NT2/D1 (cell line): ENCODE measurements at regions not wholly inside any gene's neighbourhood (a gene's known extent, or its start where the extent isn't known, plus 50 kb on each side); places are given as distances from the start of the nearest gene placed in this dataset.

ENCODE experiments used
- DNase-seq: peaks from one replicate; pipeline ENCODE4 v3.0.0-alpha.2; 2011; ENCODE audit warnings: low read depth, low spot score
- H3K27me3 ChIP-seq: 2 replicates; pipeline ENCODE4 v1.6.0; 2011; ENCODE audit warnings: mild to moderate bottlenecking; ENCODE audit not compliant: insufficient read length, insufficient read depth
- H3K36me3 ChIP-seq: 2 replicates; pipeline ENCODE4 v1.6.1; 2011; ENCODE audit warnings: mild to moderate bottlenecking, low read length, mixed read lengths; ENCODE audit not compliant: insufficient read depth, insufficient read length
- H3K4me1 ChIP-seq: 2 replicates; pipeline ENCODE4 v1.5.1; 2011; ENCODE audit not compliant: insufficient read depth, insufficient read length
- H3K4me3 ChIP-seq: 2 replicates; pipeline ENCODE4 v1.5.1; 2011; ENCODE audit warnings: low read depth; ENCODE audit not compliant: insufficient read length
- H3K9ac ChIP-seq: 2 replicates; pipeline ENCODE4 v1.6.0; 2011; ENCODE audit warnings: low read depth; ENCODE audit not compliant: insufficient read length
- H3K9me3 ChIP-seq: 2 replicates; pipeline ENCODE4 v1.5.1; 2011; ENCODE audit warnings: mild to moderate bottlenecking, low read length; ENCODE audit not compliant: insufficient read depth
- SUZ12 ChIP-seq: IDR thresholded peaks from 2 replicates; pipeline ENCODE4 v1.6.1; 2011; ENCODE audit not compliant: insufficient read length, insufficient read depth; ENCODE audit errors: extremely low read depth
- YY1 ChIP-seq: IDR thresholded peaks from 2 replicates; pipeline ENCODE4 v1.6.1; 2011; ENCODE audit not compliant: insufficient read length, insufficient read depth
- ZNF274 ChIP-seq: IDR thresholded peaks from 2 replicates; pipeline ENCODE4 v1.6.1; 2011; ENCODE audit warnings: mild to moderate bottlenecking, low read depth, low read length

DNA sequence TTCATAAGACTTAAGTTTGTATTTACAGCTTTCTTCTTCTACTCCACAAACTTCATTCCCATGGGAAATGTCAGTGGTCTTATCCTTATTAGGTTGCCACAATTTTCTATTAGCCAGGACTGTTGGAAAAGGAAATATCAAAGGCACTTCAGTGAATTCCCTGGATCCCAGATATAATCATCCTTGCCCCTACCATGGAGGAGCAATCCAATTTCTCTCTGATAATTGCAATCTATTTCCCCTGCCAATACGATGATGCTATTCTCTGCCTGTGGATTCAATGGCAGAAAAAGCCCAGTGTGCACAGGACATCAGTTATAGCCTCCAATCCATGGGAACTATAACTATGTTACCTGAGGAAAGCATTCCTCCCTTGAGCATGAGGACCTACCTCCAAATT is 536.4 kb upstream of the UBE2E2 start:
- no peaks in the 10 kb centered on the region for H3K27me3 ChIP-seq
- H3K36me3 ChIP-seq = no peaks in the 10 kb centered on the region
- H3K9me3 ChIP-seq = no peaks in the 10 kb centered on the region
- no peak for TF ChIP-seq ZNF274
- no peak for TF ChIP-seq SUZ12
- TF ChIP-seq YY1 = no peak
- H3K4me1 ChIP-seq = no peaks in the 10 kb centered on the region
- H3K4me3 ChIP-seq = no peak overlapping the region
- no peak for DNase-seq
- no peak overlapping the region for H3K9ac ChIP-seq

DNA sequence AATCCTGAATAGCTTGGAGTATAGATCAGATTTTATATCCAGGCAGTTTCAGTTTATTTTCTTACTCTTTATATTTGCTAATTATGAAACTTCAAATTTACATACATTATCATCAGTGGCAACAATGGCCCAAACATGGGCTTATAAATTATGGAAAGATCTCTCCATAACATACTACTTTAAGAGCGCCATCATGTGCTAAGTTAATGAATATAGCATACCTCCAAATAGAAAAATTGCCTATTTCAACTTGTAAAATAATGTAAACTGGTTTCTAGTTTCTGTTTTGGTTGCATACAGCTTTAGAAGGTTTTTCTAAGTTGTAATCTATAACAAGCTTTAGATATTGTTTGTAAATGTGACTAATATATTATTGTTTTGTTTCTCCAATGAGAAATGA is 531.3 kb upstream of the UBE2E2 start:
- no peaks in the 10 kb centered on the region for H3K36me3 ChIP-seq
- no peak for TF ChIP-seq ZNF274
- no peak for TF ChIP-seq SUZ12
- no peak overlapping the region for H3K4me3 ChIP-seq
- DNase-seq = no peak
- no peak overlapping the region for H3K9ac ChIP-seq
- no peaks in the 10 kb centered on the region for H3K4me1 ChIP-seq
- H3K9me3 ChIP-seq = no peaks in the 10 kb centered on the region
- H3K27me3 ChIP-seq = no peaks in the 10 kb centered on the region

DNA sequence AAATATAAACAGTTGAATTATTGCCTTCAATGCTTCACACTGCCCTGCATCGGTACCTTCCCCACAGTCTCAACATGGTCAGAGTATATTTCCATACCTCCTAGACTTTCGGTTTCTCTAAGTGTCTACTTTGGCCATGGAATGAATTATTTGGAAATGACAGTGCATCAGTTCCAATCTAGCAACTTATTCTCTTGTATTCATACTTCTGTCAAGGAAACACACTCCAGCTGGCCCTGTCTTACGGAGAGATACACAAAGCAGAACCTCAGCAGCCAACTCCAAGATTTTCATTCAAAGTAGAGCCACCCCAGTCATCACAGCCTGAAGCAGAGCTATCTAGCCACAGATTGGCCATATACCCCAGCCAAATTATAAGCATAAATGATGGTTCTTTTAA is 518.4 kb upstream of the UBE2E2 start:
- DNase-seq = no peak
- H3K9me3 ChIP-seq = no peaks in the 10 kb centered on the region
- H3K9ac ChIP-seq = no peak overlapping the region
- TF ChIP-seq ZNF274 (no peak), YY1 (no peak), SUZ12 (no peak)
- no peaks in the 10 kb centered on the region for H3K27me3 ChIP-seq
- no peaks in the 10 kb centered on the region for H3K4me1 ChIP-seq
- no peak overlapping the region for H3K4me3 ChIP-seq
- no peaks in the 10 kb centered on the region for H3K36me3 ChIP-seq

DNA sequence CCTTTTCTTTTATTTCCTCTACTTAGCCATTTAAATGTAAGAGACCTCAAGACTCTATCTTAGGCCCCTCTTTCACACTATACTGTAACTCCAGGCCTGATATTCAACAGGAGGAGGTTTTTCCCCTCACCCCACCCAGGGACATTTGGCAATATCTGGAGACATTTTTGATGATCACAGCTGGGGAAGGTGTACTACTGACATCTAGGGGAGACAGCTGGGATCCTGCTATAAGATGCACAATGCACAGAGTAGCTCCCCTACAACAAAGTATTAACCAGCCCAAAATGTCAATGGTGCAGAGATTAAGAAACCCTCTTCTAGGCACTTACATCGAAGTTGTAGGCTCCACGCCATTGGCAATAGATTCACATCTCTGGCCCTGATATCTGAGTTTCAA is 517.5 kb upstream of the UBE2E2 start:
- Histone ChIP-seq H3K36me3 (no peaks in the 10 kb centered on the region), H3K9me3 (no peaks in the 10 kb centered on the region), H3K27me3 (no peaks in the 10 kb centered on the region), H3K4me1 (no peaks in the 10 kb centered on the region), H3K9ac (no peak overlapping the region), H3K4me3 (no peak overlapping the region)
- DNase-seq = no peak
- TF ChIP-seq YY1 = no peak
- TF ChIP-seq ZNF274 = no peak
- no peak for TF ChIP-seq SUZ12

DNA sequence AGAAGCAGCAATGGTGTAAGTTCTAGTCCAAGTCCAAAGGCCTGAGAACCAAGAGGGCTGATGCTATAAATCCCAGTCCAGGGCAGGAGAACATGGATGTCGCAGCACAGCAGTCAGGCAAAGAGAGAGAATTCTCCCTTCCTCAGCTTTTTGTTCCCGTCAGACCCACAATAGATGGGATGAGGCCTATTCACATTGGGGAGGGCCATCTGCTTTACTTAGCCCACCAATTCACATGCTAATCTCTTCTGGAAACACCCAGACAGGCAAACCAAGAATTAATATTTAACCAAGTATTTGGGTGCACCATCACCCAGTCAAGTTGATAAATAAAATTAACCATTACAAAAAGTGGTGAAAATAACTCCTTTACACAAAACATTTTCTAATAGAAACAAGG is 511.7 kb upstream of the UBE2E2 start:
- Histone ChIP-seq H3K36me3 (no peaks in the 10 kb centered on the region), H3K4me1 (no peaks in the 10 kb centered on the region), H3K9ac (no peak overlapping the region), H3K27me3 (no peaks in the 10 kb centered on the region), H3K4me3 (no peak overlapping the region), H3K9me3 (no peaks in the 10 kb centered on the region)
- TF ChIP-seq ZNF274 (no peak), YY1 (no peak), SUZ12 (no peak)
- DNase-seq = peak; percentile 46

DNA sequence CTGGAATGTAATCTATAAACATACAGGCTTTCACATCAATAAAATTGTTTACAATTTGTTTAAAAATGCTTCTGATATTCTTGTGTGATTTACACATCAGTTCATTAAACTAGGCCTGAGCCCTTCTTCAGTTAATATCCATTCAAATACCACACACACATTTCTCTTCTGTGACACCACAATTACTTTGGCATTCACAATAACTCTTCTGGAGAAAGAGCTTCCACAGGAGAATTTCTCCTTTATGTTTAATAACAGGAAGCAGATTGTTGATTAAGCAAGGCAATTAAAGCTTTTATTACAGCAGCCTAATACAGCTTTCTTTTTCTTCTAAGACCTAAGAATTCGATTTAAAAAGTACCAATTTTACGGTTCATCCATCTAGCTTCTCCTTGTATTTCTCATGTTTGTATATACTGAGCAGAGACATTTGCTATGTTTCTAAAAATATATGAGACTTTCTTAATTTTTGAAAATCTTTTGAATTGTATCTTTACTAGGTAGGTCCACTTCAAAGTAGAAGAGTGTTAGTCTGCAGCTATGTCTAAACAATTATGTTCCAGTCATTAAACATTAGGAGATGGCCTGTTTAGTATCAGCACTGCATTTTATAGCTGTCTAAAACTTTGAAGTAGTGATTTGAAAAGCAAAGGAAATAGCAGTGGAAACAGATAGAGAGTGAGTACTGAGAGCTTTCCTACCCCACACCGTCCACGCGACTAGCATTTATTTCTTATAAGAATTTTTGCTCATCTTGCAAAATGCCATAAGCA is 511.1 kb upstream of the UBE2E2 start:
- H3K36me3 ChIP-seq = no peaks in the 10 kb centered on the region
- no peaks in the 10 kb centered on the region for H3K4me1 ChIP-seq
- no peaks in the 10 kb centered on the region for H3K27me3 ChIP-seq
- no peak for TF ChIP-seq ZNF274
- TF ChIP-seq SUZ12 = no peak
- TF ChIP-seq YY1 = no peak
- H3K4me3 ChIP-seq = no peak overlapping the region
- no peaks in the 10 kb centered on the region for H3K9me3 ChIP-seq
- H3K9ac ChIP-seq = no peak overlapping the region
- no peak for DNase-seq

DNA sequence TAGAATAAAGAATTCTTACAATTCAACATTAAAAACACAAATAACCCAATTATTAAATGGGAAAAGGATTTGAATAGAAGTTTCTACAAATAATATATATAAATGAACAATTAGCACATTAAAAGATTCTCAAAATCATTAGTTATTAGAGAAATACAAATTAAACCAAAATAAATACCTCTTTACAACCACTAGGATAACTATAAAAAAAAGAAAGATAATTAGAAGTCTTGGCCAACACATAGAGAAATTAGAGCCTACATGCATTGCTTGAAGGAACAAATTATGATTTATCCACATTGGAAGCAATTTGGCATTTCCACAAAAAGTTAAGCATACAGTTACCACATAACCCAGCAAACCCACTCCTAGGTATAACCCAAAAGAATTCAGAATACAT is 502.3 kb upstream of the UBE2E2 start:
- Histone ChIP-seq H3K4me1 (no peaks in the 10 kb centered on the region), H3K36me3 (no peaks in the 10 kb centered on the region), H3K9me3 (no peaks in the 10 kb centered on the region), H3K4me3 (no peak overlapping the region), H3K27me3 (no peaks in the 10 kb centered on the region), H3K9ac (no peak overlapping the region)
- TF ChIP-seq SUZ12 (no peak), YY1 (no peak), ZNF274 (no peak)
- DNase-seq = no peak

DNA sequence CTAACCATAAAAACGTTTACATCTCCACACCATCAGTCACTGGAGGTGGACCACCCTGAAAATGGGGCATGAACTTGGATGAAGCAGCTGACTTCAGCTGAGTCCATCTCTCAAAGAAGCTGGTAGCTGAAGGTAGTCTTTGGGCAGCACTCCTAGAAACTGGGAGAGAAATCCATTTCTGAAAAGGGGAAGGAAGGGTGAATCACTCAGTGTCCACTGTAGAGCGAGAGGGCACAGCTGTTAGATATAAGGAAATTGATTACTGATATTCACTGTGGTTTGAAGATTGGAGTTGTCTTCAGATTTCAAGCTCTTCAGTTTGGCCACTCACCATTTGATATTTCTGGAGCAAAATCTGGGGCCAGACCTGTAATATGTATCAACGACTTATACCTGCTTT is 499.0 kb upstream of the UBE2E2 start:
- Histone ChIP-seq H3K4me3 (no peak overlapping the region), H3K9ac (no peak overlapping the region), H3K4me1 (no peaks in the 10 kb centered on the region), H3K9me3 (peaks cover 15% of the 10 kb centered on the region; the same call in 1 of the 2 replicates), H3K36me3 (no peaks in the 10 kb centered on the region), H3K27me3 (no peaks in the 10 kb centered on the region)
- TF ChIP-seq ZNF274 = no peak
- TF ChIP-seq YY1 = no peak
- TF ChIP-seq SUZ12 = no peak
- DNase-seq = no peak
